ENCODE measurements at regions not wholly inside any gene's neighbourhood (a gene's known extent, or its start where the extent isn't known, plus 50 kb on each side); places are given as distances from the start of the nearest gene placed in this dataset.

DNA sequence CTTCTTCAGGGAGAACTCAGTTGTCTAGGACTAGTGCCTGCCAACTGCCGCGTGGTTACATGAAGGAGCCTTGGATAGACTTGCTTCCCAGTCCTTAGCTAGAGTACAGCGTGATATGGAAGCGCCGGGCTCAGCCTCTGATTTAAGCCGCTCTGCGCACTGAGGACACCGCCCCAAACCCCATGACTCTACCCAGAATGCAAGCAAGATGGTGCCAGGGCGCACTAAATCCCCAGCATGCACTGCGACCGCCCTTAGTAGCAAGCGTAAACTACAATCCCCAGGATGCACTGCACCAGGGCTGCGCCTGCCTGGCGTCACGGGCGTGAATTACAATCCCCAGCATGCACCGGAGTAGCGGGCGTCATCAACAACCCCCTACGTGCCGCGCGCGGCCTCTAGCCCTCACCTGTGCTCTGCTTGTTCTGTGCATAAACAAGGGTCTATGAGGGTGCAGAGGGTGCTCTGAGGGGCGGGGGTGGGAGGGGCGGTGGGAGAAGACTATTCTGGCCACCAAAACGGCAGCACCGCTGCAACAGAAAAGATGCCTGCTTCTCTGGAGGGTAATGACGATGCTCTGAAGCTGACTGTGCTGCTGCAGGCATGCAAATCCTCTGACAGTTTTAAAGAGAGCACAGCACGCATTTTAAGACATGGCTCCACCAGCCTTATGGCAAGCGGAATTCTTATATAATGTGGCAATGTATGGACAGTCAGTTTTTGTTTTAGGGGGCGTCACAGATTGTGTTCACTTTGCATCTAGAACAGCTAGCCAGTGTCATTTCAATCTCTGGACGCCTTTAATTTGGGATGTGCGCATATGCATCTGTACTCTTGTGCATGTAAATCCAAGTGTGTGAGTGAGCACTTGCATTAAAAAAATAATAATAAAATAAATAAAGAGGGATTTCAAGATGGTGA is 282.5 kb upstream of the MYT1L start (continued):
- TF ChIP-seq, protein P1, sequence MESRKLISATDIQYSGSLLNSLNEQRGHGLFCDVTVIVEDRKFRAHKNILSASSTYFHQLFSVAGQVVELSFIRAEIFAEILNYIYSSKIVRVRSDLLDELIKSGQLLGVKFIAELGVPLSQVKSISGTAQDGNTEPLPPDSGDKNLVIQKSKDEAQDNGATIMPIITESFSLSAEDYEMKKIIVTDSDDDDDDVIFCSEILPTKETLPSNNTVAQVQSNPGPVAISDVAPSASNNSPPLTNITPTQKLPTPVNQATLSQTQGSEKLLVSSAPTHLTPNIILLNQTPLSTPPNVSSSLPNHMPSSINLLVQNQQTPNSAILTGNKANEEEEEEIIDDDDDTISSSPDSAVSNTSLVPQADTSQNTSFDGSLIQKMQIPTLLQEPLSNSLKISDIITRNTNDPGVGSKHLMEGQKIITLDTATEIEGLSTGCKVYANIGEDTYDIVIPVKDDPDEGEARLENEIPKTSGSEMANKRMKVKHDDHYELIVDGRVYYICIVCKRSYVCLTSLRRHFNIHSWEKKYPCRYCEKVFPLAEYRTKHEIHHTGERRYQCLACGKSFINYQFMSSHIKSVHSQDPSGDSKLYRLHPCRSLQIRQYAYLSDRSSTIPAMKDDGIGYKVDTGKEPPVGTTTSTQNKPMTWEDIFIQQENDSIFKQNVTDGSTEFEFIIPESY (IDR thresholded peaks at IDR 0.05; ENCODE audit: borderline replicate concordance, low read depth), result no peak
- peak; percentile 84; the same call in 1 of the 2 replicates for TF ChIP-seq FOXJ3 (CRISPR knock-in tag; IDR thresholded peaks at IDR 0.05)
- TF ChIP-seq EP300 (IDR thresholded peaks at IDR 0.05; ENCODE audit: borderline replicate concordance in 1 of 2, low read depth in 1 of 2, low read length in 1 of 2), result no peak; a peak in 1 of 4 replicates

- H3K9me2 ChIP-seq, result no peaks in the 10 kb centered on the region
- H4K20me1 ChIP-seq (ENCODE audit: insufficient read depth), result no peaks in the 10 kb centered on the region
- no peak overlapping the region for H3K4me2 ChIP-seq
- no peak overlapping the region for H3K27ac ChIP-seq (ENCODE audit: low read depth in 2 of 2, low read length in 1 of 2)
- ChIA-PET POLR2A (no interaction called here), CTCF (interaction anchor here (1.0 to 1.4 kb wide), 2 partner anchors 319 to 813 kb away, joined by 3 to 5 read pairs; no protein-coding TSS in a partner anchor)
- H3K27me3 ChIP-seq (ENCODE audit: insufficient read depth), result no peaks in the 10 kb centered on the region
- H3K9ac ChIP-seq, result no peak overlapping the region
- TF ChIP-seq MEF2A (IDR thresholded peaks at IDR 0.05; ENCODE audit: borderline replicate concordance, low read depth) (no peak), RXRA (IDR thresholded peaks at IDR 0.05; ENCODE audit: borderline replicate concordance, low read depth) (no peak), TEAD4 (IDR thresholded peaks at IDR 0.05; ENCODE audit: borderline replicate concordance, insufficient read depth) (no peak), NRF1 (IDR thresholded peaks at IDR 0.05; ENCODE audit: low read depth, low read length) (no peak), GABPA (IDR thresholded peaks at IDR 0.05; ENCODE audit: low read depth) (no peak), REST (IDR thresholded peaks at IDR 0.05; ENCODE audit: low read depth, low read length) (no peak), SIN3A (IDR thresholded peaks at IDR 0.05; ENCODE audit: borderline replicate concordance, low read depth, low read length) (no peak)
- no peaks in the 10 kb centered on the region; the same call in 1 of the 2 replicates for H3K9me3 ChIP-seq
- no peak for DNase-seq
- H3F3A ChIP-seq (replicated peaks; ENCODE audit: insufficient read depth), result no peaks in the 10 kb centered on the region
- no peak overlapping the region for H2AFZ ChIP-seq (ENCODE audit: low read depth)
- peaks cover 0 to 8% of the 10 kb centered on the region in 2 experiments; a peak in 1 of 4 replicates for H3K4me1 ChIP-seq (ENCODE audit: control insufficient read depth in 1 of 2, insufficient read depth in 2 of 2, low read depth in 1 of 2, low read length in 1 of 2)
- no peaks in the 10 kb centered on the region for H3K36me3 ChIP-seq (replicated peaks in 1 of 2; ENCODE audit: control insufficient read depth in 1 of 2, insufficient read depth in 2 of 2, low read length in 1 of 2)
- no peaks in the 10 kb centered on the region for H3K79me2 ChIP-seq (ENCODE audit: insufficient read depth)
- no peak overlapping the region for H3K4me3 ChIP-seq (ENCODE audit: low read depth in 2 of 2, low read length in 1 of 2)
These were observed 279.7 kb upstream of the MYT1L start for GRCh38 chr2:2610751-2611150.
